ENCODE measurements at regions not wholly inside any gene's neighbourhood (a gene's known extent, or its start where the extent isn't known, plus 50 kb on each side); places are given as distances from the start of the nearest gene placed in this dataset.

GRCh38 chr11:42827845-42828244, 484.0 kb upstream of the API5 start:
- H3K36me3 Mint-ChIP-seq (ENCODE audit: low read depth, unreplicated experiment): no peaks in the 10 kb centered on the region
- no peak overlapping the region for H3K4me3 ChIP-seq (ENCODE audit: insufficient read depth, low read depth, low read length)
- FAIRE-seq: no peak
- no peaks in the 10 kb centered on the region for H3K79me2 ChIP-seq (ENCODE audit: insufficient read depth, low read length)
- no peak for DNase-seq (ENCODE audit: low read depth)
- H3K9me3 ChIP-seq (ENCODE audit: insufficient read depth, low read depth, low read length): no peaks in the 10 kb centered on the region
- no peak overlapping the region for H3K4me2 ChIP-seq (ENCODE audit: low read length)
- H3K27ac Mint-ChIP-seq (ENCODE audit: unreplicated experiment): no peak overlapping the region
- no peak overlapping the region for H2AFZ ChIP-seq (ENCODE audit: low read depth, low read length)
- TF ChIP-seq EZH2 (IDR thresholded peaks at IDR 0.05; ENCODE audit: insufficient read depth, low read length): no peak
- TF ChIP-seq CTCF (IDR thresholded peaks at IDR 0.05; ENCODE audit: insufficient read depth, low read depth, low read length): no peak
- H3K4me3 Mint-ChIP-seq (ENCODE audit: unreplicated experiment): no peak overlapping the region
- H3K36me3 ChIP-seq (ENCODE audit: insufficient read depth, low read length): no peaks in the 10 kb centered on the region
- no peaks in the 10 kb centered on the region for H3K27me3 ChIP-seq (ENCODE audit: insufficient read depth, low read length)
- no peaks in the 10 kb centered on the region for H3K9me3 Mint-ChIP-seq (ENCODE audit: unreplicated experiment)
- no peaks in the 10 kb centered on the region for H4K20me1 ChIP-seq (ENCODE audit: insufficient read depth, low read length)
- no peak overlapping the region for H3K9ac ChIP-seq (ENCODE audit: low read length)
- H3K27me3 Mint-ChIP-seq (ENCODE audit: low read depth, unreplicated experiment): no peaks in the 10 kb centered on the region
- no peaks in the 10 kb centered on the region for H3K4me1 ChIP-seq (ENCODE audit: insufficient read depth, low read length)
- H3K4me1 Mint-ChIP-seq (ENCODE audit: low read depth, unreplicated experiment): no peaks in the 10 kb centered on the region
- H3K27ac ChIP-seq (ENCODE audit: low read depth, low read length): no peak overlapping the region

- DNase-seq (ENCODE audit: low read depth) (no peak), FAIRE-seq (no peak)
- no peaks in the 10 kb centered on the region for H3K36me3 Mint-ChIP-seq (ENCODE audit: low read depth, unreplicated experiment)
- TF ChIP-seq EZH2 (IDR thresholded peaks at IDR 0.05; ENCODE audit: insufficient read depth, low read length) (no peak), CTCF (IDR thresholded peaks at IDR 0.05; ENCODE audit: insufficient read depth, low read depth, low read length) (no peak)
- Histone ChIP-seq H3K9me3 (ENCODE audit: insufficient read depth, low read depth, low read length) (no peaks in the 10 kb centered on the region), H3K27ac (ENCODE audit: low read depth, low read length) (no peak overlapping the region), H3K4me3 (ENCODE audit: insufficient read depth, low read depth, low read length) (no peak overlapping the region), H3K4me1 (ENCODE audit: insufficient read depth, low read length) (no peaks in the 10 kb centered on the region), H3K36me3 (ENCODE audit: insufficient read depth, low read length) (no peaks in the 10 kb centered on the region), H3K27me3 (ENCODE audit: insufficient read depth, low read length) (no peaks in the 10 kb centered on the region), H3K9ac (ENCODE audit: low read length) (no peak overlapping the region), H4K20me1 (ENCODE audit: insufficient read depth, low read length) (no peaks in the 10 kb centered on the region), H3K4me2 (ENCODE audit: low read length) (no peak overlapping the region), H3K79me2 (ENCODE audit: insufficient read depth, low read length) (no peaks in the 10 kb centered on the region), H2AFZ (ENCODE audit: low read depth, low read length) (no peak overlapping the region)
- no peaks in the 10 kb centered on the region for H3K27me3 Mint-ChIP-seq (ENCODE audit: low read depth, unreplicated experiment)
- no peaks in the 10 kb centered on the region for H3K4me1 Mint-ChIP-seq (ENCODE audit: low read depth, unreplicated experiment)
- no peak overlapping the region for H3K4me3 Mint-ChIP-seq (ENCODE audit: unreplicated experiment)
- H3K9me3 Mint-ChIP-seq (ENCODE audit: unreplicated experiment): peaks cover 11% of the 10 kb centered on the region
- no peak overlapping the region for H3K27ac Mint-ChIP-seq (ENCODE audit: unreplicated experiment)
Measured at GRCh38 chr11:42837994-42838393, 473.8 kb upstream of the API5 start.

GRCh38 chr11:42840176-42840829, 471.5 kb upstream of the API5 start:
- H4K20me1 ChIP-seq (ENCODE audit: insufficient read depth, low read length): no peaks in the 10 kb centered on the region
- FAIRE-seq: no peak
- no peak overlapping the region for H3K27ac Mint-ChIP-seq (ENCODE audit: unreplicated experiment)

More at GRCh38 chr11:42840176-42840829, 471.5 kb upstream of the API5 start:
- no peaks in the 10 kb centered on the region for H3K79me2 ChIP-seq (ENCODE audit: insufficient read depth, low read length)
- TF ChIP-seq CTCF (IDR thresholded peaks at IDR 0.05; ENCODE audit: insufficient read depth, low read depth, low read length) (no peak), EZH2 (IDR thresholded peaks at IDR 0.05; ENCODE audit: insufficient read depth, low read length) (no peak)
- H3K4me3 ChIP-seq (ENCODE audit: insufficient read depth, low read depth, low read length): no peak overlapping the region
- no peak overlapping the region for H2AFZ ChIP-seq (ENCODE audit: low read depth, low read length)
- peaks cover 6% of the 10 kb centered on the region for H3K9me3 Mint-ChIP-seq (ENCODE audit: unreplicated experiment)
- no peak overlapping the region for H3K4me3 Mint-ChIP-seq (ENCODE audit: unreplicated experiment)
- H3K9me3 ChIP-seq (ENCODE audit: insufficient read depth, low read depth, low read length): no peaks in the 10 kb centered on the region
- no peaks in the 10 kb centered on the region for H3K27me3 Mint-ChIP-seq (ENCODE audit: low read depth, unreplicated experiment)
- H3K4me1 Mint-ChIP-seq (ENCODE audit: low read depth, unreplicated experiment): no peaks in the 10 kb centered on the region
- H3K4me2 ChIP-seq (ENCODE audit: low read length): no peak overlapping the region
- H3K27me3 ChIP-seq (ENCODE audit: insufficient read depth, low read length): no peaks in the 10 kb centered on the region
- no peaks in the 10 kb centered on the region for H3K36me3 ChIP-seq (ENCODE audit: insufficient read depth, low read length)
- H3K27ac ChIP-seq (ENCODE audit: low read depth, low read length): no peak overlapping the region
- H3K9ac ChIP-seq (ENCODE audit: low read length): no peak overlapping the region
- DNase-seq (ENCODE audit: low read depth): no peak
- H3K4me1 ChIP-seq (ENCODE audit: insufficient read depth, low read length): no peaks in the 10 kb centered on the region
- no peaks in the 10 kb centered on the region for H3K36me3 Mint-ChIP-seq (ENCODE audit: low read depth, unreplicated experiment)
